Keratinocyte (primary cell): ENCODE measurements at regions not wholly inside any gene's neighbourhood (a gene's known extent, or its start where the extent isn't known, plus 50 kb on each side); places are given as distances from the start of the nearest gene placed in this dataset.

Experiments
- DNase-seq: peaks from one replicate; pipeline ENCODE4 v3.0.0-alpha.2; 2011; ENCODE audit warnings: low read depth, missing footprints, low spot score
- FAIRE-seq: peaks from 2 replicates; lab custom pipeline; 2011; peaks lifted over from hg19 to GRCh38; lab: Jason Lieb, UNC
- H2AFZ ChIP-seq: 2 replicates; pipeline ENCODE4 v1.6.0; 2012; ENCODE audit warnings: low read length, control low read depth, inconsistent platforms; ENCODE audit not compliant: control insufficient read depth
- H3K27ac ChIP-seq: 2 replicates; pipeline ENCODE4 v1.5.1; 2011; ENCODE audit warnings: low read length; ENCODE audit not compliant: control insufficient read depth, insufficient read depth
- H3K27me3 ChIP-seq: 3 replicates; pipeline ENCODE4 v1.6.0; 2011; ENCODE audit warnings: low read length; ENCODE audit not compliant: control insufficient read depth, insufficient read depth; ENCODE audit errors: extremely low read depth
- H3K36me3 ChIP-seq, 2 experiments: 2 replicates in 1 of 2; 3 replicates in 1 of 2; pipeline ENCODE4 v1.5.1; 2011; ENCODE audit warnings: low read length in 2 of 2, mild to moderate bottlenecking in 1 of 2; ENCODE audit not compliant: control insufficient read depth in 2 of 2, insufficient read depth in 2 of 2; ENCODE audit errors: extremely low read depth in 1 of 2
- H3K4me1 ChIP-seq: 3 replicates; pipeline ENCODE4 v1.5.1; 2011; ENCODE audit warnings: low read length; ENCODE audit not compliant: control insufficient read depth, insufficient read depth; ENCODE audit errors: extremely low read depth
- H3K4me2 ChIP-seq: 3 replicates; pipeline ENCODE4 v1.6.0; 2011; ENCODE audit warnings: low read depth, low read length; ENCODE audit not compliant: control insufficient read depth, insufficient read depth; ENCODE audit errors: extremely low read depth
- H3K4me3 ChIP-seq, 3 experiments: fragments of 200-600 bp in 1 of 3; sonication (generic) in 1 of 3; 2 replicates in 2 of 3; 3 replicates in 1 of 3; pipeline ENCODE4 v1.5.1; 2011 to 2016; ENCODE audit warnings: low read length in 3 of 3, mild to moderate bottlenecking in 3 of 3, control low read depth in 2 of 3, inconsistent platforms in 1 of 3, low read depth in 1 of 3, mixed read lengths in 1 of 3, mixed run types in 1 of 3, moderate library complexity in 1 of 3; ENCODE audit not compliant: control insufficient read depth in 2 of 3, insufficient read depth in 2 of 3; ENCODE audit errors: extremely low read depth in 1 of 3
- H3K79me2 ChIP-seq: 2 replicates; pipeline ENCODE4 v1.6.0; 2012; ENCODE audit warnings: low read length; ENCODE audit not compliant: control insufficient read depth, insufficient read depth
- H3K9ac ChIP-seq: 3 replicates; pipeline ENCODE4 v1.6.0; 2011; ENCODE audit warnings: low read length; ENCODE audit not compliant: control insufficient read depth, insufficient read depth; ENCODE audit errors: extremely low read depth
- H3K9me1 ChIP-seq: 3 replicates; pipeline ENCODE4 v1.6.0; 2011; ENCODE audit warnings: low read length; ENCODE audit not compliant: control insufficient read depth, insufficient read depth; ENCODE audit errors: extremely low read depth
- H3K9me3 ChIP-seq: 2 replicates; pipeline ENCODE4 v1.5.1; 2012; ENCODE audit warnings: low read depth, low read length; ENCODE audit not compliant: control insufficient read depth
- H4K20me1 ChIP-seq: 3 replicates; pipeline ENCODE4 v1.6.0; 2011; ENCODE audit warnings: low read length; ENCODE audit not compliant: control insufficient read depth, insufficient read depth; ENCODE audit errors: extremely low read depth
- CTCF ChIP-seq, 3 experiments: IDR thresholded peaks in 1 of 3; conservative IDR thresholded peaks in 1 of 3; optimal IDR thresholded peaks in 1 of 3; 2 replicates in 2 of 3; 3 replicates in 1 of 3; pipeline versions ENCODE3 to v1.5.1; 2011; ENCODE audit warnings: low read length in 3 of 3, mild to moderate bottlenecking in 3 of 3, moderate library complexity in 2 of 3, control low read depth in 1 of 3, inconsistent platforms in 1 of 3; ENCODE audit not compliant: insufficient read depth in 2 of 3; ENCODE audit errors: extremely low read depth in 1 of 3
- EZH2 ChIP-seq: IDR thresholded peaks from one replicate; pipeline ENCODE4 v1.6.1; 2012; ENCODE audit warnings: inconsistent platforms, mild to moderate bottlenecking, low read length, moderate library complexity
- dilution Hi-C: fragments of 300-500 bp; cut with MboI; formaldehyde crosslinking; loops from one replicate; pipeline ENCODE4 v1.7.0; 2020; ENCODE audit warnings: low sequenced_read_pairs; ENCODE audit not compliant: extremely low pct_ligation_motif_present

- no peaks in the 10 kb centered on the region for H4K20me1 ChIP-seq
- dilution Hi-C loops = no loop called here
Measured at GRCh38 chr7:123398921-123399320, 135.5 kb downstream of the IQUB start.

GRCh38 chr7:123397746-123398338, 136.6 kb downstream of the IQUB start:
- FAIRE-seq (no peak), DNase-seq (no peak)

More at GRCh38 chr7:123398921-123399320, 135.5 kb downstream of the IQUB start:
- FAIRE-seq = no peak
- TF ChIP-seq EZH2 (no peak), CTCF (optimal IDR thresholded peaks at IDR 0.05 in 1 of 3, IDR thresholded peaks at IDR 0.05 in 1 of 3, conservative IDR thresholded peaks at IDR 0.05 in 1 of 3; ENCODE audit: extremely low read depth in 1 of 3, insufficient read depth in 2 of 3, low read length in 3 of 3) (no peak)
- no peak for DNase-seq
- H3K9me3 ChIP-seq = no peaks in the 10 kb centered on the region
- H3K27ac ChIP-seq = no peak overlapping the region
- no peaks in the 10 kb centered on the region for H3K79me2 ChIP-seq
- no peaks in the 10 kb centered on the region for H3K9me1 ChIP-seq
- H3K4me2 ChIP-seq = no peak overlapping the region
- no peaks in the 10 kb centered on the region for H3K27me3 ChIP-seq
- no peak overlapping the region for H3K4me3 ChIP-seq
- no peaks in the 10 kb centered on the region for H3K36me3 ChIP-seq
- H3K4me1 ChIP-seq = no peaks in the 10 kb centered on the region
- H3K9ac ChIP-seq = no peak overlapping the region
- no peak overlapping the region for H2AFZ ChIP-seq

More at GRCh38 chr7:123397746-123398338, 136.6 kb downstream of the IQUB start:
- Histone ChIP-seq H3K4me1 (no peaks in the 10 kb centered on the region), H3K9me3 (no peaks in the 10 kb centered on the region), H3K27ac (no peak overlapping the region), H3K9me1 (no peaks in the 10 kb centered on the region), H3K9ac (no peak overlapping the region), H2AFZ (no peak overlapping the region), H4K20me1 (no peaks in the 10 kb centered on the region), H3K4me3 (no peak overlapping the region), H3K36me3 (no peaks in the 10 kb centered on the region), H3K79me2 (no peaks in the 10 kb centered on the region), H3K27me3 (no peaks in the 10 kb centered on the region), H3K4me2 (no peak overlapping the region)
- TF ChIP-seq CTCF (optimal IDR thresholded peaks at IDR 0.05 in 1 of 3, IDR thresholded peaks at IDR 0.05 in 1 of 3, conservative IDR thresholded peaks at IDR 0.05 in 1 of 3; ENCODE audit: extremely low read depth in 1 of 3, insufficient read depth in 2 of 3, low read length in 3 of 3) = no peak
- no peak for TF ChIP-seq EZH2
- dilution Hi-C loops = no loop called here
